ENCODE measurements at regions not wholly inside any gene's neighbourhood (a gene's known extent, or its start where the extent isn't known, plus 50 kb on each side); places are given as distances from the start of the nearest gene placed in this dataset.
"Not testable (repeated sequence)": the region's sequence is repeated elsewhere in the genome, so short reads cannot be mapped to it uniquely, and the experiment has no call there.

DNA sequence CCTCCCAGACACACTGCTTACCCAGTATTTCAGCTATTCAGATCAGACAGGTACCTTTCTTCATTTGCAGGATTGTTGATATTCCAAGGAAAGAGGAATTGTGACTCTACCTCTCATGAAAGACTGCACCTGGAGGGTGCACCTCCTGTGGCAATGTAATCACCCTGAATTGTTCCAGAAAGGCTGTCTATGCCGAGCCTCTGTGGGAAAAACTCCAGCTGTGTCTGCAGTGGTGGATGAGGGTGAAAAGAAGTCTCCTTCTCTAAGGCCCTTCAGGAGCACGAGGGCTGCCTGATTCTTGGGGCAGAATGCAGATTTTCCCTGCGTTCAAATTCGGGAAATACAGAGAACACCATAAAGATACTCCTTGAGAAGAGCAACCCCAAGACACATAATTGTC, 108.2 kb upstream of the ADAMTS3 start:
- DNase-seq (ENCODE audit: low spot score) = no peak

DNA sequence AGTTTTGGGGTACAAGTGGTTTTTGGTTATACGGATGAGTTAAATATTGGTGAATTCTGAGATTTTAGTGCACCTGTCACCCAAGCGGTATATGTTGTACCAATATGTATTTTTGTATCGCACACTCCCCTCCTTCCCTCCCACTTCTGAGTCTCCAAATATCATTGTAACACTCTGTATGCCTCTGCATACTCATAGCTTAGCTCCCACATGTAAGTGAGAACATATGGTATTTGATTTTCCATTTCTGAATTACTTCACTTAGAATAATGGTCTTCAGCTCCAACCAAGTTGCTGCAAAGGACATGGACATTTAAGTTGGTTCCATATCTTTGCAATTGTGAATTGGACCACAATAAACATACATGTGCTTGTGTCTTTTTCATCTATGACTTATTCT, 103.0 kb upstream of the ADAMTS3 start:
- DNase-seq (ENCODE audit: low spot score) = no peak

DNA sequence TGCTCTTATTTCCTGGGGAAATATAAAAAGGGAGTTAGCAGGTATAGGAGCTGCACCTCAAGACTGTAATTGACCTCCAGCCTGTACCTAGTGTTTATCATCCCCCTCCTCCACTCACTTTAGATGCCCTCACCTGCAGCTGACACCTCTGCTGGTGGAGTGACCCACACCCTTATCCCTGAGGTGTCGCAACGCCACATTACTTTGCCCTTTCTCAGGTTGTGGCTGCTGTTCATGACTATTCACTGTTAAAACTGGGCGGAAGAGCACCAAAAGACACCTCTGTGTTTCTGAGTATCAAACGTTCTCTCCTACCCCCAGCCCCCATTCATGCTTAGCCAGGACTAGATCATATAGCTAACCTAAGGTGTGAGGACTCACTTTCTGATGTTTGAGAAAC, 101.5 kb upstream of the ADAMTS3 start:
- no peak for DNase-seq (ENCODE audit: low spot score)

DNA sequence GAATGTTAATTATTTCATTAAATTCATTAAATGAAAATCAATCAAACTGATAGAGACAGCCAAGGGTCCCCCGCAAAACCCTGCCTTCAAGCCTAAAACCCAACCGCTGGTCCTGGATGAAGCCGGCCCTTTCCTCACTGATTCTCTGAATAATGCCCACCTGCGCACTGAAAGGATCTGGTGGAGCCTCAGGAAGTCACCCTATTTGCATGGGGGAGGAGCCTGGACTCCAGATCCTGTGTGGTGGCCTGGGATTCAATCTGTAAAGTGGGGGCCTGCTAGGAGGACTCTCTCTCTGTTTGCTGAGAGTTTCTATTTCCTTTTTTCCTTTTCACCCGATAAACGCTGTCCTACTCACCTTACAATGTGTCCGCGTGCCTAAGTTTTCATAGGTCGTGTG, 97.9 kb upstream of the ADAMTS3 start:
- DNase-seq (ENCODE audit: low spot score) = no peak

DNA sequence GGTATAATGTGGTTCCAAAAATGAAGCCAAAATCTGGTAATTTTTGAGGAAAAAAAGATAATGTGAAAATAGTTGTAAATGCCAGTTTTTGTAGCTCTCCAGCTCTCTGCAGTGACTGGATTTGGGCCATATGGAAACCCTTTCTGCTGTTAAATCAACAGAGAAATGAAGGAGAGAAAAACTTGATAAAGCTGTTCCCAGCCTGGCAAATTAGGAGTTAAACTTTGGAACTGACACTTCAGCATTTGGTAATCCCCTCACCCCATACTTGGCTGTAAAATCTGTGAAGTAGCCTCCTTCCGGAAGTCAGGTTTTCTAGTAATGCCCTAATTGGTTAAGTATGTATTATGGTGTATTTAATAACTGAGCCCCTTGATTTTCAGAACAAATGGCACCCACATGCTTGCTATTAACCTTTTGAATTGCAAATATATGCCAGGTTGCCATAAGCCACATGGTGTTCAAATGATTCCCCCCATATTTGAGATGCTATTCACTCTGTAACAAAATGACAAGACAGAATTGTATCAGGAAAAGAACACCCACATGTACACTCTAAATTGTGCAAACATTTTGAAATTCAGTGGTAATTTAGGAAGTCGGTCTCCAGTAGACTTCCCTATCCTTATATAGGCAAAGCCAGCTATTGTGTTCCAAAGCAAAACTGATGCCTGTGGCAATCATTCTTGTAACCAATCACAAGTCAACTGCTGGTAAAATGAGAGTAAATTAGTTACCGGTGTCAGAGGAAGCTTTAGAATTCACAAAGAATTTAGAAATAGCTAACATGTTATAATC, 96.3 kb upstream of the ADAMTS3 start:
- no peak for DNase-seq (ENCODE audit: low spot score)

DNA sequence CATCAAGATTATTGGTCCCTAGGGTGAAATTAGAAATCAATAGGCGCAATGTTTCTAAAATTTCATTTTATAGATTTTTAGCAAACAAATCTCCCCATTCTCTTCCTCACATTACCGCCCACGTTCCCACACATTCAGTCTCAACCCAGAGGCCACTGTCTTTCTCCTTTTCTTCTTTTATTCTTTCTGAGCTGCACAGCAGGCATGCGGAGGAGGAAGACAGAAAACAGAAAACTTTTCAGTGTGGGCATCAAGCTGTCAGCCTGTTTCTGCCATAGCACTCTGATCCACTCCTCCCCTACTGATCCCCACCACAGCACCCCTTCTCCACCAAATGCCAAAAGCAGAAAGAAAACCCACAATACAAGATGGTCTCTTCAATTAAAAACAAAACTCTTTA, 94.8 kb upstream of the ADAMTS3 start:
- no peak for DNase-seq (ENCODE audit: low spot score)

DNA sequence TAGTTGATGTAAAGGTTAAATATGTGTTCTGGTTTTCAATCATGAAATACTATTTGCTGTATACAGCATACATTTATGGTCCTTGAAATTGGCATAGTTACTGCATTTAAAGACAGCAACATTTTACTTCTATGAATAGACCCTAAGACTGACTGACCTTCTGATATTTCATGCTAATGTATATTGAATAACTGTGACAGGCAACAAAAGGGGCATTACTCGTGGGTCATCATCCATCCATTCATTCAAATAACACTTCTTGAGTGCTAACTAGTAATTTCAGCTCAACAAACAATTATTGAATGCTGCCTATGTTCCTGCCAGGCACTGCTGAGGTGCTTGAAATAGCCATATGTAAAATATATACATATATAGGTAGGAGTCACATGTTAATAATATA, 92.8 kb upstream of the ADAMTS3 start:
- DNase-seq (ENCODE audit: low spot score) = no peak

DNA sequence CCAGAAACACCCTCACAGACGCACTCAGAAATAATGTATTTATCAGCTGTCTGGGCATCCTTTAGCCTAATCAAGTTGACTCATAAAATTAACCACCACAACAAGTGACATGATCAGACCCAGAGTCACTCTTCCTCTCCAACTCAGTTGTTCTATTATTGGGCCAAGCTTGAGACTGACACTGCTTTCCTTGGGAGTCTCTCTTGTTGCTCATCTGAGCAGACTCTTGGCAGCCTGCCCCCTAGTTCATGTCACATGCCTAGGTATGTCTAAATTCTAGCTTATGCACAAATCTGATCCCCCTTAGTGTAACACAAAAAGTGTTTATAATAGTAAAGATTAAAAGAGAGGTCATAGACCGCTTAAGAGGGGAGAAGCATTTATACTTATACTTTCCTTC, 72.6 kb upstream of the ADAMTS3 start:
- no peak for DNase-seq (ENCODE audit: low spot score)

DNA sequence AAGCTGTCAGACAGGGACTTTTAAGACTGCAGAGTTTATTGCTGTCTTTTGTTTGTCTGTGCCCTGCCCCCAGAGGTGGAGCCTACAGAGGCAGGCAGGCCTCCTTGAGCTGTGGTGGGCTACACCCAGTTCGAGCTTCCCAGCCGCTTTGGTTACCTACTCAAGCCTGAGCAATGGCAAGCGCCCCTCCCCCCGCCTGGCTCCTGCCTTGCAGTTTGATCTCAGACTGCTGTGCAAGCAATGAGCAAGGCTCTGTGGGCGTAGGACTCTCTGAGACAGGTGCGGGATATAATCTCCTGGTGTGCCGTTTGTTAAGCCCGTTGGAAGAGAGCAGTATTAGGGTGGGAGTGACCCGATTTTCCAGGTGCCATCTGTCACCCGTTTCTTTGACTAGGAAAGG, 67.8 kb upstream of the ADAMTS3 start:
- not testable (repeated sequence) for DNase-seq (ENCODE audit: low spot score)

DNA sequence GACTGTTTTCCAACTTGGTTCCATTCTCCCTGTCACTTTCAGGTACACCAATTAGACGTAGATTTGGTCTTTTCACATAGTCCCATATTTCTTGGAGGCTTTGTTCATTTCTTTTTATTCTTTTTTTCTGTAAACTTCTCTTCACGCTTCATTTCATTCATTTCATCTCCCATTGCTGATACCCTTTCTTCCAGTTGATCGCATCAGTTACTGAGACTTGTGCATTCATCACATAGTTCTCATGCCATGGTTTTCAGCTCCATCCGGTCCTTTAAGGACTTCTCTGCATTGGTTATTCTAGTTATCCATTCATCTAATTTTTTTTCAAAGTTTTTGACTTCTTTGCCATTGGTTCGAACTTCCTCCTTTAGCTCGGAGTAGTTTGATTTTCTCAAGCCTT, 66.9 kb upstream of the ADAMTS3 start:
- DNase-seq (ENCODE audit: low spot score) = not testable (repeated sequence)

DNA sequence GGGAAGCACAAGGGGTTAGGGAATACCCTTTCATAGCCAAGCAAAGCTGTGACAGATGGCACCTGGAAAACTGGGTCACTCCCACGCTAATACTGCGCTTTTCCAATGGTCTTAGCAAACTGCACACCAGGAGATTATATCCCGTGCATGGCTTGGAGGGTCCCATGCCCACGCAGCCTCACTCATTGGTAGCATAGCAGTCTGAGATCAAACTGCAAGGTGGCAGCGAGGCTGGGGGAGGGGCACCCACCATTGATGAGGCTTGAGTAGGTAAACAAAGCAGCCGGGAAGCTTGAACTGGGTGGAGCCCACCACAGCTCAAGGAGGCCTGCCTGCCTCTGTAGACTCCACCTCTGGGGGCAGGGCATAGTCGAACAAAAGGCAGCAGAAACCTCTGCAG, 63.2 kb upstream of the ADAMTS3 start:
- not testable (repeated sequence) for DNase-seq (ENCODE audit: low spot score)

DNA sequence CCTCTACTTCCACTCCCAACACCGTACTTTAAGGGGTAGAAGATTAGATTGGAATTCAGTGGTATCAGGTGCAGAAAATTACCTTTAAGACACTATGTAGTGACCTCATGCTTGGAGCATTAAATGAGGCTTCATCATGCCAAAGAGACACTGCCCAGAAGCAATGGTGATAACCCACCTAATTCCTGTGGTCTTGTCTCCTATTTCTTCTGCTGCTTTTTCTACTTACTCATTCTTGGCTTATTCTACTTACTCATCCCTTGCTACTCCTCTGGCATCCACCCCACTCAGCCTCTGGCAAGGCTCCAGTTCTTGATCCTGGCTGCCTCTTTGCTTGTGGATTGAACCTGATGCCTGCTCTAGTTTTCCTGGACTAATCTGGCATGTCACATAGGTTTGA, 62.3 kb upstream of the ADAMTS3 start:
- peak; percentile 27 for DNase-seq (ENCODE audit: low spot score)

DNA sequence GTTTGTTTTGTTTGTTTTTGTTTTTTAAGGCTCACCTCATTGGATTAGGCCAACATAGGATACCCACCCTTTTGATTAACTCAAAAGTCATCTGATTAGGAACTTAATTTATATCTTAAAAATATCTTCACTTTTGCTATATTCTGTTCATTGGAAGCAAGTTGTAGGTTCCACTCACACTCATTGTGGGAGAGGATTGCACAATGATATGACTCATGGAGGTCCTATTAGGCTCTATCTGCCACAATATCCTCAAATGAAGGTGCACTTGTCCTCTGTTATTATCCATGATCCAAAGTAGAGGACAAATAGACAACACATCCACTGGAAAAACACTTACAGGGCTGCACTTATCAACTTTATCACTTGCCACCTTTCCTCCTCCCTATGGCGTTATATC, 60.5 kb upstream of the ADAMTS3 start:
- DNase-seq (ENCODE audit: low spot score) = no peak

DNA sequence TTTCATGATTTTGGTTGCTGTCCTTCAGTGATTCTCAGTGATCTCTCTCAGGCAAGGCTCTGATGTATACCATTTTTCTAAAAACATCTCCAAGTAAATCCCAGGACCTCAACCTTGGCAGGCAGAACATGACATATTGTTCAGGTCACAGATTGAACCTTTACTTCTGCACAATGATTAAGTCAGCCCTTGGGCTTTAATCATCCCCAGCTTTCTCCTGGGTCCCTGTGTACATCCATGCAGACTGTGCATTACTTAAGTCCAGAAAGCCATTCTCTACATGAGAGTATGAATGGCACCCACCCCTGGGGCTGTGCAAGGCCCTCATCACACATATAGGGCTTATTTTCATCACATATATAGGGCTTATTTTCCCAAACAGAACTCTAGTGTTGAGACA, 58.7 kb upstream of the ADAMTS3 start:
- no peak for DNase-seq (ENCODE audit: low spot score)

Data from COLO829 (cell line).